Neural cell (in vitro differentiated cells): ENCODE measurements at regions not wholly inside any gene's neighbourhood (a gene's known extent, or its start where the extent isn't known, plus 50 kb on each side); places are given as distances from the start of the nearest gene placed in this dataset.
"Not testable (repeated sequence)": the region's sequence is repeated elsewhere in the genome, so short reads cannot be mapped to it uniquely, and the experiment has no call there.

Experiments used
- H2AFZ ChIP-seq: fragments of 200-600, 300-800 bp; sonication (generic), shearing (Covaris generic); 2 replicates; pipeline ENCODE4 v1.6.0; 2014; ENCODE audit warnings: low read depth, mild to moderate bottlenecking, antibody characterized with exemption, low read length, moderate library complexity
- H3F3A ChIP-seq: fragments of 200-600 bp; shearing (Covaris generic); 2 replicates; pipeline ENCODE4 v1.6.1; 2016; ENCODE audit warnings: mild to moderate bottlenecking, moderate library complexity, mixed read lengths, antibody characterized with exemption, low read length; ENCODE audit not compliant: insufficient read depth, poor library complexity, severe bottlenecking
- H3K27ac ChIP-seq: fragments of 200-600, 300-800 bp; sonication (generic), shearing (Covaris generic); 2 replicates; pipeline ENCODE4 v1.5.1; 2014; ENCODE audit warnings: mild to moderate bottlenecking, low read length, moderate library complexity
- H3K27me3 ChIP-seq: fragments of 300-800, 200-600 bp; sonication (generic), shearing (Covaris generic); 2 replicates; pipeline ENCODE4 v1.6.0; 2014; ENCODE audit warnings: mild to moderate bottlenecking, low read depth, low read length, moderate library complexity; ENCODE audit not compliant: insufficient read depth
- H3K36me3 ChIP-seq: fragments of 300-800, 200-600 bp; sonication (generic), shearing (Covaris generic); 2 replicates; pipeline ENCODE4 v1.5.1; 2014; ENCODE audit warnings: mild to moderate bottlenecking, antibody characterized with exemption, low read length, moderate library complexity; ENCODE audit not compliant: insufficient read depth
- H3K4me2 ChIP-seq: fragments of 300-800, 200-600 bp; sonication (generic), shearing (Covaris generic); 2 replicates; pipeline ENCODE4 v1.6.0; 2014; ENCODE audit warnings: mild to moderate bottlenecking, low read length
- H3K4me3 ChIP-seq: fragments of 300-800, 200-600 bp; sonication (generic), shearing (Covaris generic); 2 replicates; pipeline ENCODE4 v1.5.1; 2014; ENCODE audit warnings: mild to moderate bottlenecking, low read length, moderate library complexity
- H3K79me2 ChIP-seq: fragments of 200-600 bp; shearing (Covaris generic); replicated peaks from 2 replicates; pipeline ENCODE4 v1.6.0; 2014; ENCODE audit warnings: mild to moderate bottlenecking, low read length, moderate library complexity; ENCODE audit not compliant: insufficient read depth
- H3K9ac ChIP-seq: fragments of 300-800, 200-600 bp; sonication (generic), shearing (Covaris generic); 2 replicates; pipeline ENCODE4 v1.6.1; 2016; ENCODE audit warnings: mild to moderate bottlenecking, low read length, mixed read lengths
- H3K9me2 ChIP-seq: fragments of 200-600 bp; shearing (Covaris generic); 2 replicates; pipeline ENCODE4 v1.6.1; 2016; ENCODE audit warnings: mild to moderate bottlenecking, low read length, mixed read lengths; ENCODE audit not compliant: insufficient read depth
- H3K9me3 ChIP-seq: fragments of 200-600, 300-800 bp; sonication (generic), shearing (Covaris generic); 2 replicates; pipeline ENCODE4 v1.6.1; 2016; ENCODE audit warnings: mild to moderate bottlenecking, mixed run types, low read length, moderate library complexity, mixed read lengths
- H4K20me1 ChIP-seq: fragments of 200-600 bp; shearing (Covaris generic); 2 replicates; pipeline ENCODE4 v1.6.1; 2016; ENCODE audit warnings: mild to moderate bottlenecking, mixed run types; ENCODE audit not compliant: insufficient read depth
- POLR2AphosphoS5 ChIP-seq: IDR thresholded peaks from 2 replicates; pipeline ENCODE4 v1.6.1; 2012
- RAD21 ChIP-seq: fragments of 450-650 bp; conservative IDR thresholded peaks from 2 replicates; pipeline ENCODE4 v1.6.1; 2014; ENCODE audit warnings: antibody characterized with exemption, mild to moderate bottlenecking, moderate library complexity
- TAF1 ChIP-seq: IDR thresholded peaks from 2 replicates; pipeline ENCODE4 v1.6.1; 2012; ENCODE audit warnings: low read depth

- Histone ChIP-seq H2AFZ (peak overlapping the region; percentile 25), H3K4me2 (peak overlapping the region; percentile 51), H3K4me3 (peak overlapping the region; percentile 65), H3K27me3 (peaks cover 26% of the 10 kb centered on the region), H3K9ac (peak overlapping the region; percentile 65)
- not testable (repeated sequence) for H3F3A ChIP-seq, H4K20me1 ChIP-seq, H3K9me2 ChIP-seq, H3K9me3 ChIP-seq, H3K79me2 ChIP-seq, H3K36me3 ChIP-seq, H3K27ac ChIP-seq
- TF ChIP-seq POLR2AphosphoS5 (peak; percentile 36), TAF1 (peak; percentile 36), RAD21 (peak; percentile 17)
Observed at GRCh38 chr9:62838024-62838718, 1648.3 kb downstream of the SPATA31A7 start.

- H3K36me3 ChIP-seq, H3F3A ChIP-seq, H3K4me3 ChIP-seq, H3K27ac ChIP-seq, H4K20me1 ChIP-seq, H2AFZ ChIP-seq, H3K9ac ChIP-seq, H3K9me3 ChIP-seq, H3K9me2 ChIP-seq, H3K79me2 ChIP-seq, H3K4me2 ChIP-seq: not testable (repeated sequence)
- peaks cover 24% of the 10 kb centered on the region for H3K27me3 ChIP-seq
Observed at GRCh38 chr9:62839168-62839567, 1649.3 kb downstream of the SPATA31A7 start.

GRCh38 chr9:62843145-62843544 is 1653.3 kb downstream of the SPATA31A7 start:
- not testable (repeated sequence) for H3K9me2 ChIP-seq, H3K9ac ChIP-seq, H3K4me3 ChIP-seq, H3K9me3 ChIP-seq, H4K20me1 ChIP-seq, H3K4me2 ChIP-seq, H2AFZ ChIP-seq, H3F3A ChIP-seq, H3K27ac ChIP-seq, H3K36me3 ChIP-seq, H3K79me2 ChIP-seq
- H3K27me3 ChIP-seq: peaks cover 13% of the 10 kb centered on the region

- not testable (repeated sequence) for H3K27ac ChIP-seq, H2AFZ ChIP-seq, H3K4me3 ChIP-seq, H3K9me3 ChIP-seq, H4K20me1 ChIP-seq, H3K79me2 ChIP-seq, H3K9ac ChIP-seq, H3K36me3 ChIP-seq, H3K9me2 ChIP-seq, H3K4me2 ChIP-seq, H3F3A ChIP-seq
- H3K27me3 ChIP-seq: peaks cover 13% of the 10 kb centered on the region
Observed at GRCh38 chr9:62843706-62844290, 1654.0 kb downstream of the SPATA31A7 start.

GRCh38 chr9:62844681-62845185 is 1654.9 kb downstream of the SPATA31A7 start:
- H4K20me1 ChIP-seq, H3K9me3 ChIP-seq, H3K9ac ChIP-seq, H2AFZ ChIP-seq, H3K36me3 ChIP-seq, H3F3A ChIP-seq, H3K4me2 ChIP-seq, H3K27ac ChIP-seq, H3K9me2 ChIP-seq, H3K4me3 ChIP-seq, H3K79me2 ChIP-seq: not testable (repeated sequence)
- H3K27me3 ChIP-seq: peaks cover 13% of the 10 kb centered on the region

- H3K9me3 ChIP-seq, H2AFZ ChIP-seq, H3K9me2 ChIP-seq, H3F3A ChIP-seq, H3K9ac ChIP-seq, H3K79me2 ChIP-seq, H3K4me2 ChIP-seq, H3K4me3 ChIP-seq, H3K27ac ChIP-seq, H4K20me1 ChIP-seq, H3K36me3 ChIP-seq: not testable (repeated sequence)
- peaks cover 16% of the 10 kb centered on the region for H3K27me3 ChIP-seq
Observed at GRCh38 chr9:62848258-62848657, 1658.4 kb downstream of the SPATA31A7 start.

- H3K27me3 ChIP-seq: peaks cover 15% of the 10 kb centered on the region
- H3K4me3 ChIP-seq, H3K79me2 ChIP-seq, H3F3A ChIP-seq, H4K20me1 ChIP-seq, H3K27ac ChIP-seq, H3K4me2 ChIP-seq, H3K9me2 ChIP-seq, H3K9ac ChIP-seq, H2AFZ ChIP-seq, H3K9me3 ChIP-seq, H3K36me3 ChIP-seq: not testable (repeated sequence)
Observed at GRCh38 chr9:62849991-62850390, 1660.2 kb downstream of the SPATA31A7 start.
